H1 (cell line): ENCODE measurements at regions not wholly inside any gene's neighbourhood (a gene's known extent, or its start where the extent isn't known, plus 50 kb on each side); places are given as distances from the start of the nearest gene placed in this dataset.

Source experiments
- ATF3 ChIP-seq: IDR thresholded peaks from 2 replicates; pipeline ENCODE4 v1.6.1; 2011; ENCODE audit warnings: low read depth, mild to moderate bottlenecking, low read length; ENCODE audit not compliant: insufficient read depth
- CHD7 ChIP-seq: fragments of 300-600 bp; sonication (generic); IDR thresholded peaks from 2 replicates; pipeline ENCODE4 v1.7.1; 2012; ENCODE audit warnings: low read length, moderate library complexity, mild to moderate bottlenecking, inconsistent platforms; ENCODE audit not compliant: insufficient replicate concordance
- KDM4A ChIP-seq: IDR thresholded peaks from one replicate; pipeline ENCODE4 v1.7.1; 2012; ENCODE audit warnings: low read depth, mild to moderate bottlenecking, moderate library complexity, low read length, inconsistent platforms; ENCODE audit not compliant: severe bottlenecking
- SUZ12 ChIP-seq: fragments of 200-600 bp; sonication (generic); IDR thresholded peaks from 2 replicates; pipeline ENCODE4 v1.6.1; 2012; ENCODE audit warnings: mild to moderate bottlenecking, inconsistent platforms, low read length, moderate library complexity, mixed read lengths

DNA sequence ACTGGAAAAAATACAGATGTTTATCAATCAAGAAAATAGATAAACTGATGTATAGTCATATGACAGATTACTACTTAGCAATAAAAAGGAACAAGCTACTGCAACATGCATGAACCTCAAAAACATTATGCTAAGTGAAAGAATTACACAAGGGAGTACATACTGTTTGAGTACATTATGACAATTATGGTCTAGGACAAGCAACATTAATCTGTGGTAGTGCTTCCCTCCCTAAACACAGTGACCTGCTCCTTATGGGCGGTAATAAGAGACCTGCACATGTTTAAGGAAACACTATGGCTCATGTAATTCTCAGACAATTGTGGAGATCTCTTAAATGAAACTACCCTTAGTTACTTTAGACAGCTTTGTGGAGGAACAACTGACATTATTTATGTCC lies 421.2 kb upstream of the FBXO33 start (continued):
- TF ChIP-seq CHD7 (no peak), ATF3 (no peak), KDM4A (no peak), SUZ12 (no peak)
